Neural crest cell (in vitro differentiated cells): ENCODE measurements at regions not wholly inside any gene's neighbourhood (a gene's known extent, or its start where the extent isn't known, plus 50 kb on each side); places are given as distances from the start of the nearest gene placed in this dataset.

Source experiments
- DNase-seq: peaks from one replicate; pipeline ENCODE4 v3.0.0; 2021; ENCODE audit warnings: low read depth, mixed read lengths, low spot score
- H3K27ac Mint-ChIP-seq: one replicate; pipeline ENCODE4 v1.8.0; 2021; ENCODE audit warnings: mild to moderate bottlenecking, mixed read lengths; ENCODE audit not compliant: unreplicated experiment
- H3K27me3 Mint-ChIP-seq: 2 replicates; pipeline ENCODE4 v1.8.0; 2021; ENCODE audit warnings: low read depth, mild to moderate bottlenecking, mixed read lengths
- H3K36me3 Mint-ChIP-seq: 2 replicates; pipeline ENCODE4 v1.8.0; 2021; ENCODE audit warnings: low read depth, mild to moderate bottlenecking, mixed read lengths
- H3K4me1 Mint-ChIP-seq: 2 replicates; pipeline ENCODE4 v1.8.0; 2021; ENCODE audit warnings: mixed read lengths
- H3K4me3 Mint-ChIP-seq: one replicate; pipeline ENCODE4 v1.8.0; 2021; ENCODE audit warnings: mild to moderate bottlenecking, mixed read lengths
- H3K9me3 Mint-ChIP-seq: 2 replicates; pipeline ENCODE4 v1.8.0; 2021; ENCODE audit warnings: mixed read lengths
- CTCF ChIP-seq: fragments of 200-600 bp; sonication (generic); conservative IDR thresholded peaks from 2 replicates; pipeline ENCODE4 v1.5.0; 2021; ENCODE audit warnings: antibody characterized with exemption, mild to moderate bottlenecking

- no peak for TF ChIP-seq CTCF
- no peak overlapping the region for H3K27ac Mint-ChIP-seq
- H3K4me1 Mint-ChIP-seq, result no peaks in the 10 kb centered on the region
- H3K9me3 Mint-ChIP-seq, result peaks cover 3% of the 10 kb centered on the region
- H3K27me3 Mint-ChIP-seq, result no peaks in the 10 kb centered on the region
- no peak for DNase-seq
- no peaks in the 10 kb centered on the region for H3K36me3 Mint-ChIP-seq
- no peak overlapping the region for H3K4me3 Mint-ChIP-seq
Observed at GRCh38 chr12:23084236-23084995, 459.4 kb downstream of the ETNK1 start.

DNA sequence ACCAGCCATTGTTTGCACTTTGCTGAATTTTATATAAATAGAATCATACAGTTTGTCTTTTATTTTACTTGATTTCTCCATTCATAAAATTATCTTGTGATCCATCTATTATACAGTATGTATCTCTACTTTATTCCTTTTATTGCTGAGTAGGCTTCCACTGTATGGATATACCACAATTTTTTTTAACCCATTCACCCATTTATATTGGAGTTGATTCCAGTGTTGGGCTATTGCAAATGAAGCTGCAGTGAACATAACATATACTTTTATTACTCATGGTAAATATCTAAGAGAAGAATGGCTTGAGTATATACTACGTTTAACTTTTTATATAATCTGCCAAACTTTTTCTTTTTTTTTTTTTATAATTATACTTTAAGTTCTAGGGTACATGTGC, 463.6 kb downstream of the ETNK1 start:
- Mint-ChIP-seq H3K27ac (no peak overlapping the region), H3K36me3 (peaks cover 7% of the 10 kb centered on the region)

DNA sequence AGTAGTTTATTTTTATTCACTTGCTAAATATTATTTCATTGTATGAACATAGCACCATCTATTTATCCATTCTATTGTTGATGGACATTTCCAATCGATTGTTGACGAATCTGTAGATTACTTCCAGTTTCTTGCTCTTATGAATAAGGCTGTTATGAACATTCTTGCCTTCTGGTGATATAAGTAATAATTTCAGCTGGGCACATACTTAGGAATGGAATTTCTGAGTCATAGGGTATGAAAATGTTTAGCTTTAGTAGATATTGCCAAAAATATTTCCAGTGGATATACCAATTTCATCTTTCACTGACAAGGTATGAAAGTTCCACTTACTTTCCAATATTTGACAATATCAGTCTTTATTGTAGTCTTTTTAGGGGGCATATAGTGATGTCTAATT, 468.5 kb downstream of the ETNK1 start:
- Mint-ChIP-seq H3K4me1 (peaks cover 3% of the 10 kb centered on the region), H3K27ac (no peak overlapping the region), H3K9me3 (peaks cover 7% of the 10 kb centered on the region), H3K36me3 (peaks cover 8% of the 10 kb centered on the region), H3K27me3 (peaks cover 2% of the 10 kb centered on the region), H3K4me3 (no peak overlapping the region)
- DNase-seq, result no peak
- no peak for TF ChIP-seq CTCF

More for the DNA sequence above, 463.6 kb downstream of the ETNK1 start:
- DNase-seq, result no peak
- Mint-ChIP-seq H3K9me3 (peaks cover 6% of the 10 kb centered on the region), H3K27me3 (peaks cover 2% of the 10 kb centered on the region), H3K4me1 (no peaks in the 10 kb centered on the region), H3K4me3 (no peak overlapping the region)
- TF ChIP-seq CTCF, result no peak

DNA sequence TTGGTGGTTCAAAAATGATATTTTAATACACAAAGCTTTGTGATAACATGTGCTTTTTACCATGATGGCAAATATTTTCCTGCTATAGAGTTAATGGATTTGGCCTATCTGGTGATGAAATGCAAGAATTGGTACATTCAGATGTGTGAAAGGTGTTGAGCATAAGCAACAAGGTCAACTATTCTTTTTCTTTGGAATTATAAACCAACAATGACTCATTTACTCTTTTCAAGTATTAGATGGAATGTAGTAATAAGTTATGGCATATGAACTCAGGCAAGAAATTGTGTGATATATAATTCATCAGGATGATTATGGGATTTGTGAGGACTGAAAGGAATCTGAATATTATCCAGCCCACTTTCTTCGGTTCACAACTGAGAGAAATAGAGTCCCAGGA, 471.4 kb downstream of the ETNK1 start:
- no peak for TF ChIP-seq CTCF
- Mint-ChIP-seq H3K27ac (no peak overlapping the region), H3K27me3 (peaks cover 2% of the 10 kb centered on the region), H3K36me3 (peaks cover 2% of the 10 kb centered on the region), H3K9me3 (peaks cover 7% of the 10 kb centered on the region), H3K4me3 (no peak overlapping the region), H3K4me1 (peaks cover 15% of the 10 kb centered on the region)
- no peak for DNase-seq

DNA sequence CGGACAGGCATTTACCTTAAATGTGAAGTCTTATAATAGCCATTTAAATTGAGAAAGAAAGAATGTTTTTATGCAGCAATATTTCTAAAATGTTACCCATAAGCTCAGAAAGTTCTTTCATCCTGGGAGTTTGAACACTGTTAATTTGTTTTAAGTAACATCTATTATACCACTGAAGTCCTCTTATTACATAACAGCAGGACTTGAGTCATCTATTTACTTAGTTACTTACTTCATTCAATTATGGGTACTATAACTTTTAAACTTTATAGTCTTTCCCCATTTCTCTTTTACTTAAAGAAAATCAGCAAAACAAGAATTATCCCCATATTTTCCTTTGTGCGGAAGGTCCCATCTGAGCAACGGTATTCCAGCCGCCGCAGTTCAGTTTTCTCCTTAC, 473.1 kb downstream of the ETNK1 start:
- Mint-ChIP-seq H3K4me1 (peaks cover 15% of the 10 kb centered on the region), H3K27ac (no peak overlapping the region), H3K9me3 (peaks cover 3% of the 10 kb centered on the region), H3K36me3 (peaks cover 2% of the 10 kb centered on the region), H3K27me3 (no peaks in the 10 kb centered on the region), H3K4me3 (no peak overlapping the region)
- TF ChIP-seq CTCF, result no peak
- DNase-seq, result no peak
